GM18502 (cell line): ENCODE measurements at regions not wholly inside any gene's neighbourhood (a gene's known extent, or its start where the extent isn't known, plus 50 kb on each side); places are given as distances from the start of the nearest gene placed in this dataset.

Experiments
- ATAC-seq: cut with Tn5 transposase; IDR thresholded peaks from one replicate; pipeline ENCODE4 v1.9.1; 2021; ENCODE audit warnings: mild to moderate bottlenecking; ENCODE audit not compliant: unreplicated experiment, poor library complexity

DNA sequence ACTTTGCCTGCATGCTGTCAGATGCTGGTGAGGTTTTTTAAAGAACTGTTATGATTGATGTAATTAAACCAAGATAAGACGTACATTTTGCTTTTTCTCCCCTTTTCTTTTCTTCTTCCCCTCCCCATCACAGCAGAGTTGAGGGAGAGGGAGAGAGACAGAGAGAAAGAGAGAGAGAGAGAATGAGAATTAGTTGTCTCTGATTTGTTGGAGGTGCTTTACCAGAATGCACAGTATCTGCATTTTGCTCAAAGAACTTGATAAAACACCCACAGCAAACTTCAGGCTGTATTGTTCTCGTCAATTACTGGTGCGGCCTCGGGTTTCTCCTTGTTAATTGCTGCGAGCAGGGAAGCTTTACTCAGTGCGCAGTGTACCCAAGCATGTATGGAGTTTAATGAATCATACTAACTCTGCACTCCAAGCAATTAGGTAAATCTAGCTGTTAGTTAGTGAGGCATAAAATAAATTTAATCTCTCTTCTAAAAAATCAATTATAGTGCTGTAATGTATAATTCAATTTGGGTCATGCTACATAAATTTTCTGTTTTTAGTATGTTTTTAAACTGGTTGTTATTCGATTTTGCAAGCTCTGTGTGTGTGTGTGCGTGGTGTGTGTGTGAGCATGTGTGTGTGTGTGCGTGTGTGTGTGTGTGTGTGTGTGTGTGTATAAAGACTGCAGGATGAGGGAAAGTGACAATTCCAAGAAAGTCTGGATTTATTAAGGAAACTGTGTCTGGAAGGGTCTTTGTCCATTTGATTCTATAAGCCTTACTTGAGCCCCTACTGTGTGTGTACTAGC, 273.4 kb downstream of the TLE3 start:
- ATAC-seq: no peak

GRCh38 chr15:69824877-69825406, 272.8 kb downstream of the TLE3 start:
- no peak for ATAC-seq

GRCh38 chr15:69825941-69826818, 271.5 kb downstream of the TLE3 start:
- no peak for ATAC-seq

- ATAC-seq: no peak
Measured at GRCh38 chr15:69826819-69827175, 270.9 kb downstream of the TLE3 start.

- no peak for ATAC-seq
Measured at GRCh38 chr15:69827751-69828150, 270.0 kb downstream of the TLE3 start.

GRCh38 chr15:69828181-69828828, 269.4 kb downstream of the TLE3 start:
- ATAC-seq: no peak

GRCh38 chr15:69829974-69830373, 267.7 kb downstream of the TLE3 start:
- no peak for ATAC-seq

DNA sequence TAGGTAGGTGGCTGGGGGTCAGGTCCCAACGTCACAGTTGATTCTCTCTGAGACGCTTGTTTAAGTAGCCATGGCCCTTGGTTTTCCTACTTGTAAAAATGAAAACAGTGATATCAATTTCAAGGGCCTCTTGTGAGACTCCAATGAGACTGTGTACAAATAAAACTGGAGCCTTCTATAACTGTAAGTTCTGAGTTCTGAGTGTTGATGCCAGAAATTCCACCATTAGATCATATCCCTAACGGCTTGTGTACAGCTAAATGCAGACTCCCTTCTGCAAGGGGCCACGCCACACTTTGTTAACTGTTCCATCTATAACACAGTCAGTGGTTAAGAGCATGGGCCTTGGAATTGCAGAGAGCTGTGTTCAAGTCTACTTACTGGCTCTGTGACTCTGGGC, 267.3 kb downstream of the TLE3 start:
- ATAC-seq: no peak

GRCh38 chr15:69830876-69831275, 266.8 kb downstream of the TLE3 start:
- no peak for ATAC-seq

DNA sequence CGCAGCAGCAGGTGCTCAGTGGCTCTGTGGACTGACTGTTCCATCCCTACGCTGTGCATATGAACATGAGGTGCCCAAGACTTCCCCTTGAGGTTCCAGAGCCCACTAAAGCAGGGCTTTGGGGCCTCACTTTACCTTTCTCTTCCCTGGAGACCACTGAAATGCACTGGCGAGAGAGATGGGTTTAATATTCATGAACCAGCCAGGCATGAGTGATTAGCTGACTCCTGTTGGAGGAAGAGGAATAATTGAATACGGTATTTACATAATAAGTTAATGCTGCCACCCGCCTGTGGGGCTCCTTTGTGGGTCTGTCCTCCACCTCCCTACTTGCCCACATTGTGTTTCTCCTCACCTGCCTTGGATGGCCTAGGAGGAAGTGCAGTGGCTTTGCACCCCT, 263.4 kb downstream of the TLE3 start:
- no peak for ATAC-seq

DNA sequence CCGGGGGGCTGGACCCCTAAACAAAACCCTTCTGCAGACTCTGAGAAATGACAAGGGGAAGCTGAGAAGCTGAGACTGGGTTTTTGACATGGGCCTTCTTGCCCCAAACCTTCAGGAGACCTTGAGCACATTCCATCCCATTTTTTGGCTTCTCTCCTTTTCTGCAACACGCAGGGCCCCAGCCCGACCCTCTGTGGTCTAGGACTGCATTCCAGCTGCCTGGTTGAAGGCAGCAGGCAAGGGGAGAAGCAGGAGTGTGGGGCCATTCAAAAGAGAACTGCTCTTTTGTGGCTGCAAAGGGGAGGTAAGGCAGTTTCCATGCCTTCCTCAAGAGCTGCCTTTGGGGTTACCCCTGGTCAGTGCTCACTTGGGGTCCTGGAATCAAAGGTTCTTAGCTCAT, 263.0 kb downstream of the TLE3 start:
- no peak for ATAC-seq

DNA sequence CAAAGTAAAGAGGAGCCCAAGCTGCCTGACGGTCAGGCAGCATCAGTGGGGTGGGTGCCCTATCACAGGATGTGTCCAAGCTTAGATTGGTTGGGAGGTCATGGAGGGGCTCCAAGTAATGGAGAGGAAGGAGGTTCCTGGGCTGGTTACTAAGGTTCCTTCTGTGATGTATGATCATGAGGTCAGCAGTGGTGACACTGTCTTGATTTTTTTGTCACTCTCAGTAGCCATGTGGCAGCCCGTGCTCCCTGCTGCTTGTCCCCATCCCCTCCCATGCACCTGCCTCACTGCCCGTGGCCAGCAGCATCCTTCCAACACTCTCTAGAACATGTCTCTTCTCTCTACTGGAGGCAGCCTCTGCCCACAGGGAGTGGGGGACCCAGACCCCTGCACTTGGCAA, 261.7 kb downstream of the TLE3 start:
- no peak for ATAC-seq

- ATAC-seq: no peak
Measured at GRCh38 chr15:69836526-69837230, 261.0 kb downstream of the TLE3 start.

GRCh38 chr15:69838338-69838737, 259.4 kb downstream of the TLE3 start:
- ATAC-seq: no peak

- no peak for ATAC-seq
Measured at GRCh38 chr15:69838994-69839393, 258.7 kb downstream of the TLE3 start.

DNA sequence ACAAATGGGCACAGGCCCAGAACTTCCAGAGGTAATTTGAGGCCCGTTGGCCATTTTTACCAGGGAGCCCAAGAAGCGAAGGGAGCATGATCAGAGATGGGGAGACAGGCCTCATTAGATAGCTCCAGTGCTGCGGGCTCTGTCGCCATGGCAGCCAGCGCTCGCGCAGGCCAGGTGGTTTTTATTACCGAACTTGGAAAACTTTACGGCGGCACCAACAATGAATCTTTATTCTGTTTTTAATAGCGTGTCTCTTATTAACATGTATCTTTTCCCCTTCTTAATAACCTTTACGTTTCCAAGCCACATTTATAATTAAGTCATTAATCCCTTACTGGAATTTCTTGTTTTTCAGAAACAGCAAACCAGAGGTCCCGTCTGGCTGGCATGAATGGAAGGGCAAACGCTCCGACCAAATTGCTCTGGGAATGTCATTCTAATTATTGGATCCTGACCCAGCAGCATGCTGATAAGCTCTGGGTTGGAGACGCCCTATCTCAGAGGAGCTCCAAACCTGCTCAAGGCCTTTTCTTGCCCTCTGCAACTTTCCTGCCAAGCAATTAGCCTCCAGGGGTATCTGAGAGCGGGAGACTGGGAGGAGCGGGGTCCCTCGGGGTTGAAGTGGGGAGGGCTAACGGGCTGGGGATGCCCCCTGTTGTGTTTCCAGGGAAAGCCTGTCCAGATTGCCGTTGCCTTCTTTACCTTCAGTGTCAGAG, 256.4 kb downstream of the TLE3 start:
- ATAC-seq: no peak

GRCh38 chr15:69842851-69843250, 254.9 kb downstream of the TLE3 start:
- no peak for ATAC-seq

- no peak for ATAC-seq
Measured at GRCh38 chr15:69843276-69843899, 254.3 kb downstream of the TLE3 start.

DNA sequence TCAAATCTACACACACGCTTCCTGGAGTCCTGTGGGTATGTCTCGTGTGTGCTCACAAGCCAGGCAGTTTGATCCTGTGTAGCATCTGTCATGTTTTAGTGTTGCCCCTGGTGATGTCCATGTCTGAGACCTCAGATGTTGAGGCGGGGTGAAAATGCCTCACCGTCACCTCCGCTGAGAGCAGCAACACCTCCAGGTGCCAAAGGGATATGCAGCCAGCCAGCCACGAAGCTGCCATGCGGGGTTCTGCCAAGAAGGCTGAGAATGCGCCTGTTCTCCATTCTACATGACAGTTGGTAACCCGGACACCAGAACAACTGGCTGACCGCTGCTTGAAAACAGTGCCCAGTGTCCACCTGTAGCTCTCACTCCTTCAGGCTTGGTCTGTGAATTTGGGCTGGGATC, 253.8 kb downstream of the TLE3 start:
- ATAC-seq: no peak
